Superior temporal gyrus (tissue), 1 donor: ENCODE measurements at regions not wholly inside any gene's neighbourhood (a gene's known extent, or its start where the extent isn't known, plus 50 kb on each side); places are given as distances from the start of the nearest gene placed in this dataset.

Experiments used
- DNase-seq: peaks from one replicate; pipeline ENCODE4 v3.0.0-alpha.2; 2016; ENCODE audit errors: extremely low spot score

DNA sequence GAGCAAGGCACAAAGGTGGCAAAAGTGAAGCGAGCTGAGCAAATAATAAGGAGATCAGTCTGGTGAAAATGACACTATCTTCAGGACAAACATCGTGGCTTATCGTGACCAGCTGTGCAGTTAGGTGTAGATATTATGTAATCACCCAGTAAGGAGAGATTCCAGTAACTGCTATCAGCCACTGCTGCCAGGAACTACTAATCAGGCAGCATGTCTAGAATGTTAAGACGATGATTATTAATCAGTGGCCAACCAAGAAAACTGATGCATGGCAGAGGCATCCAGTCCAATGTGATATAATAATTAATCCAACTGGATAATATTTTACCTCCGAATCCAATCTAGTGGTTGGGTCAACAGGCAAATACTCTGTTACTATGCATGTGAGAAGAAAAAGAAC lies 252.7 kb upstream of the ZPLD1 start:
- DNase-seq = no peak

DNA sequence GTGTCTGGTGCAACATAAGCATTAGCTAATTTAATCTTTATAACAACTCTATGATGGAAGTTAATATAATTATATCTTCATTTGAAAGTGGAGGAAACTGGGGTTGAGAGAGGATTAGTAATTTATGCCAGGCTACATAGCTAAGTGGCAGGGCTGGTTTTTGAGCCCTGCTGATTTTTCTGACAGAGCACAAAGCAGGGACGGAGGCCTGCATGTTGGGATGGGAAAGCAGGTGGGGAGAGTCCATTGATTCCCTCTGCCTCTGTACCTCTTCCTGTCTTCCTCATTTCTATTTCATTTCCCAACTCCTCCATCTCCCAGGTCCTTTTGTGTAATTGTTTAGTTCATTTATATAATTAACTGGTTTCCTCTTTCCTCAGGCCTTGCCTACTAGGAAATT lies 251.6 kb upstream of the ZPLD1 start:
- DNase-seq = no peak

DNA sequence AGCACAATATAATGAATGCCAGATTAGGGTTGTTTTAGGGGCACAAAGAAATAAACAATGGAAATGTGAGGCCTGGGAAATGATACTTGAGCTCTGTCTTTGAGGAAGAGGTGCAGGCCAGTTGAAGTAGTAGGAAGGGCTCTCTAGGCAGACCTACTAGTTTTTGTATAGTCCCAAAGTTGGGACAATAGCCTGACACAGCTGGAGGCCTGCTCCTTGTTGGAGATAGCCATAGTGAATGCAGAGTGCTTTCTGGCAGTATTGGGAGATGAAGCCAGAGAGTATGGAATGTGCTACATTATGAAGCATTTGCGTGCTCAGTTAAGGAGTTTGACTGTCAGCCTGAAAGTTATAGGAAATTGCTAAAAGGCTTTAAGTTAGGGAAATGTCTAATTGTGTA lies 251.2 kb upstream of the ZPLD1 start:
- no peak for DNase-seq

DNA sequence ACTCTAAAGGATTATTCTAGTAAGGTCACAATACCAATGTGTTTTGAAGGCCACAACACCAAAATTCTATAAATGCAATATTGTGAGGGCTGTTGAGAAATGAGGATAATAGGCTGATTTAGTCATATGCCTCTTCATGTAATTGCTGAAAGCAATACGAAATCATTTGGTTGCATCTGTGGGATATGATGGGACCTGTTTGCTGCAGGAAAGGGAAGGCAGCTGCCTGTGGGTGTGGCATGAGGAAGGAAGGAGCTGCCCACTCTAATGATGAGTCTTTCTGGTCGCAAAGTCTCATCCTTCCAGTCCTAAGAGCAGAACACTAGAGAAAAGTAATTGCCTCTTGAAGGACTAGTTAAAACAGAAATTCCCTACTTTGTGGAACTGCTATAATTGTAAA lies 245.3 kb upstream of the ZPLD1 start:
- no peak for DNase-seq

DNA sequence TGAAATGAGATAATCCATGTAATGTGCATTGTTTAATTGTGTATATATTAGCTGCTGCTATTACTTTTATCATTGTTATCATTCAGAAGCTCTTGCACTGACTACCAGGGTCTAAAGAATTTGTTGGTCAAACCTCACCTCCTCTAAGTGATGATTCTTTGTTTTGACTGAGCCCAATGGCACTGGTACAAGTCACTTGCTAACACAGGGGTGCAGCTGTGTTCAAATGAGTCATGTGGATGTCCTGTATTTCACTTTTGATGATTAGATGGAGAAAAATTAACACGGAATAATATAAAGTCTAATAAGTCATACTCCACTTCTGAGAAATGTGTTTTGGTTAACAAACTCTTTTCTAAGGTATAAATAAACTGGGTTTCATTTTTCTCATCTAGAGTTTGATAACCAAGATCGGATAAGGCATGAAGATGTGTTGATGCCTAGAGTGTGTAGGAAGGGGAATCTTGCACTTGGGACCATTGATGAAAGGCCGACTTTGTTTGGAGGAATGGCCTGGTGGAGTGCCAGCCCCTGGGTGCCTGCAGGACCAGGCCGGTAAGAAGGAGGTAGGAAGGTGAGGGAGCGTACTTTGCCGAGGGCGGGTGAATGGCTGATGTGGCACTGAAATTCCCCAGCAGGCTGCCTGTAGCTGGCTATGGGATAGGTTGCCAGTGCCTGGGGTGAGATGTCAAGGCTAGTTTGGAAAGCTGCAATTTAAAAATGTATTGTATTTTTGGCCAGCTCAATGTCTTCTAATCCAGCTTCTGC lies 244.7 kb upstream of the ZPLD1 start:
- no peak for DNase-seq

DNA sequence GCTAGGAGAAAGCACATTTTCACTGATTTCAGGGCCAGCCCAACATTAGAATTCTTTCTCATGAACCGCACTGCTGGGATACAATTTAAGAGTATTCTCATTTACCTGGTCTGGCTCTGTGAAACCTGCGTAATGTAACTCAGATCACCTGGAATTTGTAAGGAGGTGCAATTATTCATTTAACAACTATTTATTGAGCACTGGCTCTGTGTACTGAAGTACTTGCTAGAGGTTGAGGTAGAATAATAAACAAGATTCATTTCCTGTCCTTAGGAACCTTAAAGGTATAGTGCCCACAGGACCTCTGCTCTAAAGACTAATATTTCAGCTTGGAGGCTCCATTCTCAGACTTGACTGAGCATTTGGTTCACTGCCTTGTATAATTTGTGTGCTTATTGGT lies 242.2 kb upstream of the ZPLD1 start:
- no peak for DNase-seq

DNA sequence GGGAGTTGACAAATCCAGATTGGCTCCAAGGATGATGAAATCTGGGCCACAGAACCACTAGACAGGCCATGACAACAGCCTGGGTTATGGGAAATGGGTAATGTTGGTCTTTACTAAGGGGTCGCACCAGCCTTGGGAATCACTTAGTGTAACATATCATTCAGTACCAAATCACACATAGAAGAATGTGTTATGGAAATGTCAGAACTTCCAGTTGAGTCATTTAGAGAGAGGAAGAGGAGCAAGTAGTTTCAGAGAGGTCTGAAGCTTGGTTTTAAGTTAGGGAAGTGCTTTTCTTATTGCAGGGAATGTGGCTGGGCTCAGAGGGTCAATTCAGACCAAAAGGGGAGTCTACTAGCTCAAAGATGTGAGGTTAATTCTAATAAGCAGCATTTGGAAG lies 241.6 kb upstream of the ZPLD1 start:
- DNase-seq = no peak

DNA sequence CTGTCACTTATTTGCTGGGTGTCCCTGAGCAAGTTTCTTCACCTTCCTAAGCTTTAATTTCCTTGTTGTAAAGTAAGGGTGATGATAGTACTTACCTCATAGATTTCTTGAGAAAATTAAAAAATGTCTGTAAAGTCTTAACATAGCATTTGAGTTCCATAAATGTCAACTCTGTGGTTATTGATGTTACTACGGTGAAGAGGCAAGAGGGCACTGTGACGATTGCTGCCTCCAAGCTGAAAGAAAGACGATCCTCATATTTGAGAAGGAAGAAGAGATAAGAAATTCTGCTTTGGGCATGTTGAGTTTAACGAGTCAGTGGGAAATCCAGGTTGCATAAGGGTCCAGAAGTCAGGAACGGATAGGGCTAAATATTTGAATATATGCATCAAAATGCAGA lies 240.8 kb upstream of the ZPLD1 start:
- no peak for DNase-seq

DNA sequence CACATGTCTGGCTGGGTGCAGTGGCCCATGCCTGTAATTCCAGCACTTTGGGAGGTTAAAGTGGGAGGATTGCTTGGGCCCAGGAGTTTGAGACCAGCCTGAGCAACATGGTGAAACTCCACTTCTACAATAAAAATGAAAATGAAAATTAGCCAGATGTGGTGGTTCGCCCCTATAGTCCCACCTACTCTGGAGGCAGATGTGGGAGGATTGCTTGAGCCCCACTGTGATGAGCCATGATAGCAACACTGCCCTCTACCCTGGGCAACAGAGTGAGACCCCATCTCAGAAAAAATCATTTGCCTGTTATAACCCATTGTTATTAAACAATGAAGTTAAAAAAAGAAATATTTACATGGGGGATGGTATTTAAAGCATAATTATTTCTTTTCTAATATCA lies 240.1 kb upstream of the ZPLD1 start:
- DNase-seq = no peak

DNA sequence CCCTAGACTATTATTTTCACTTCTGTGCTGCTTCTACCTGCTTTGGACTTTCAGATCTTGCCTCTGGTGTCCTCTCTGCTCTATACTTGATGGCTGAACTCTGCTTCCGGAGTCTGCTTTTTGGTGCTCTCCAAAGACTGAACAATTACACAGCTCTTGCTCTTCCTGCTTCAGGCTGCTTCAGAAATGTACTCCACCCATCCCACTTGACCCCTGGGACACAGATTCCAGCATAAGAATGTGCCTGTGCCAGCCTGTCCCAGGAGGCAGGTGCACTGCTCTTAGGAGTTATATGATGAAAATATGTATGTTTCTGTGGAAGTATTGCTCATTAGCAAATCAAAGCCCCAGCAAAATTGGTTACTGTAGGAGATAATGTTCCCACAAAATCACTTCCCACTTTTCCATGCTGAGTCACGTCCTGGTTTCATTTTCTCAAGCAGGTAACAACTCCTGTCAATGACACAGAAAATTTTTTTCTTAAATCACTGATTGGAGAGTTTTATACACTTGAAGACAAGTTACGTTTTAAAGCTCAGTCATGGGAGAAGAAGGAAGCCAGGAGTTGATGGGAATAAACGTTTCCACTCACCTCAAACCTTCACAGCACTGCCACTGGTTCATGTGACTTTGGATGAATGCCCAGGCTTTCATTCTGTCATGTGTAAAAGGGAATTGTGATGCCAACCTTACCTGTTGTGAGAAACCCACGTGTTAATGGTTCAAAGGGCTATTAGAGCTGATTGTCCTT lies 239.4 kb upstream of the ZPLD1 start:
- DNase-seq = no peak

DNA sequence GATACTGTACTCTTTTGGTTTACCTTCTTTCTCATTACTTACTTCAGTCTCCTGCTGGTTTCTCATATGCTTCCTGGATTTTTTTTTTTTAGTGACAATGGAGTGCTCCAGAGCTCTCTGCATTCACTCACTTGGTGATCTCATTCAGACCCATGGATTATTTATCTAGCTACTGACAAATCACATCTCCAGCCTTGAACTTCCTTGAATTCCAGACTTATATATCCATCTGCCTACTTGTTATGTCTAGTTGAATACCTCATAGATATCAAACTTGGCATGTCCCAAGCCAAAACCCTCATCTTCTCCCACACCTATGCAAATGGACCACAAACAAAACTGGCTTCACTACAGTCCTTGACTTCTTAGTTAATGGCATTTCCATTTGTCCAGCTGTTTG lies 234.7 kb upstream of the ZPLD1 start:
- DNase-seq = no peak

DNA sequence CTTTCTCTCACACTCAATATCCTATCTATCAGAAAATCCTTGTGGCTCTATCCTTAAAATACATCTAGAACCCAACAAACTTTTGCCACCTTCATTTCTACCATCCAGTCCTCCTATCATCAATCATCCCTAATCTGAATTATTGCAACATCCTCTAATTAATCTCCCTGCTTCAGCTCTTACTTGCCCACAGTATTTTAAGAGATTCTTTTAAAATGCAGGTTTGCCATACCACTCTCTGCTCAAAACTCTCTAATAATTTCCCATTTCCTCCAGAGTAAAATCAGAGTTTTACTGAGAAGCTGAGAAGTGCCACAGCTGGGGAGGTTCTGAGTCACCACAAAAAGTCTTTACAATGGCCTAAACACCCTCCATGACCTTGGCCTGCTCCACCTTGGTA lies 234.3 kb upstream of the ZPLD1 start:
- no peak for DNase-seq

DNA sequence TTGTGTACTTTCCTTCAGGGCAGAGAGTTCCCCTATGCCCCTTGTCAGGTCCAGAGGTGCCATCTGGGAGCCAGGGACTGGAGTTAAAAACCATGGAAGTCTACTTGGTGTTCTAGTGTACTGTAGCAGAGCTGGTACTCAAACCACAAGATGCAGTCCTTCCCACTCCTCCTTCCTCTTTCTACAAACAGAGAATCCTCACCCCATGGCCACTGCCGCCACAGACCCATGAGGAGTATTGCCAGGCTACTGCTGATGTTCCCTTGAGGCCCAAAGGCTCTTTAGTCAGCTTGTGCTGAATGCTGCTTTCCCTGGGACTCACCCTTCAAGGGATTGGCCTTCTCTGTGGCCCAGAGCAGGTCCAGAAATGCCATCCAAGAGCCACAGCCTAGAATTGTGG lies 229.2 kb upstream of the ZPLD1 start:
- no peak for DNase-seq

DNA sequence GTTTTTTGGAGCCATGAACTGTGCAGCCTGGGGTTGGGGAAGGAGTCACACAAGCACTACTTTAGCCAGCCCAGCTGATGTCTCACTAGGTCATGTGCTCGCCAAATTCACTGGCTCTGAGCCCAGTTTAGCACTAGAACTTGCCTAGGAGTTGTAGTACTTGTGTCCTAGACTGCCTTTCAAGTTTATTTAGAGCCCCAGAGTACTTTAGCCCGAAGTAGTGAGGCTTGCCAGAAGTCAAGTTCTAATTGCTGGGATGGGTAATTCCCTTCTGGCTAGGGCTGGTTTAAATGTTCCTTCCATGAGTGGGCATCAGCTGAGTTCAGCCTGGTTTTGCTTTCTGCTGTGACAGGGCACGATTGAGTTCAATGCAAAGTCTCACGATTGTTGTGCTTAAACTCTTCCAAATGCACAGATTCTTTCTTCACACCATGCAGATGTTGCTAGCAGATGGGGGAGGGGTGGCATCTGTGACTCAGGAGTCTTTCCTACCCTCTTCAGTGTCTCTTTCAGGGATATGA lies 228.2 kb upstream of the ZPLD1 start:
- DNase-seq = no peak

DNA sequence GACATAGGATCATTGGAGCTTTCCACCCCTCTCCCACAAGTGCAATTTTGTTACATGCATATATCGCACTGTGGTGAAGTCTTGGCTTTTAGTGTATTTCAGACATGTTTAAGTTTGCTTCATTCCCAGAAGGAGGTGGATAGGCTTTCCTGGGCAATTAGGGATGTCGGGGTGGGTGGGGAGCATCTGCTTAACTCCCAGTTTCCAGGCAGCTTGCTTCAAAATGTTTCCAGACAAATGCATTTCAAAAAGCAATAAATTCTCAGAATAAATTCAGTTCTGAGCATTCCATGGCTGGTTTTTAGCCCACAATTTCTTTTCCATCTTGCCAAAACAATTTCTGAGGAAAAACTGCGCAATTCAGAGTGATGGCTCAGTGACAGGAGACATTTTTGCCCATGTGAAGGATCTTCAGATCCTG lies 227.7 kb upstream of the ZPLD1 start:
- no peak for DNase-seq

DNA sequence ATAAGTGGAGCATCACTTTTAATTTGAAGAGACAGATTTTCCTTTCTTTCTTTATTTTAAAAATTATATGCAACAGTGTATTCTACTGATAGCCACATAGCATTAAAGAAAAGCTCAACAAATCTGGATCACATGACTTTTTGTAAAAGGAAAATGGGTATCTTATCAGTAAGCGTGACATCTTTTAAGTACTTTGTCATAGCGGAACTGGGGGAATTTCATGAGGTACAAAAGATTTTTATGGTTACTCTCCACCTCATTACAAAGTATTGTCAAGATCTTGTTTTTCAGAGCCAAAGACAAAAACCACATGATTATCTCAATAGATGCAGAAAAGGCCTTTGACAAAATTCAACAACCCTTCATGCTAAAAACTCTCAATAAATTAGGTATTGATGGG lies 219.6 kb upstream of the ZPLD1 start:
- DNase-seq = no peak

DNA sequence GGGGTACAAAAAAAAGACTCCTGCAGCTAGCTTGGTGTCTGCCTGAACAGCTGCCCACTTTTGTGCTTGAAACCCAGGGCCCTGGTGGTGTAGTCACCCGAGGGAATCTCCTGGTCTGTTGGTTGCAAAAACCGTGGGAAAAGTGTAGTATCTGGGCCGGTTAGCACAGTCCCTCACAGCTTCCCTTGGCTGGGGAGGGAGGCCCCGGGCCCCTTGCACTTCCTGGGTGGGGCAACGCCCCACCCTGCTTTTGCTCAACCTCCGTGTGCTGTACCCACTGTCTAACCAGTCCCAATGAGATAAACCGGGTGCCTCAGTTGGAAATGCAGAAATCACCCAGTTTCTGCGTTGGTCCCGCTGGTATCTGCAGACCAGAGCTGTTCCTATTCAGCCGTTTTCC lies 211.7 kb upstream of the ZPLD1 start:
- no peak for DNase-seq

DNA sequence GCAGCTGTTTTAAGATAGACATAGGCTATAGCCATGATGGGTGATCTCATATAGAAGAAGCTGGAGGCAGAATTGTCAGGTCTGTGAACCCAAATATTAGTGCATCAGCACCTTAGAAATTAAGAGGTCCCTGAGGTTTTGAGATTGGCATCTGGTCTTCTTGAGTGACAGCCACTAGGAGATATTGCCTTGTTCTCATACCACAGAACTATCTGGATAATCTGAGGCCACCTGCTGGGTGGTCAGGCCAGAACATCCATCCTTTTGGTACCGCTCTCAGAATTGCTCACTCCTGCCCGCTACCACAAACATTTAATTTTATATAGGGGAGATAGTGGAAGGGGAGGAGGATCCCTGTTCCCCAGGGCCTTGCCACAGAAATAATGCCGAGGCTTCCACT lies 210.6 kb upstream of the ZPLD1 start:
- no peak for DNase-seq

DNA sequence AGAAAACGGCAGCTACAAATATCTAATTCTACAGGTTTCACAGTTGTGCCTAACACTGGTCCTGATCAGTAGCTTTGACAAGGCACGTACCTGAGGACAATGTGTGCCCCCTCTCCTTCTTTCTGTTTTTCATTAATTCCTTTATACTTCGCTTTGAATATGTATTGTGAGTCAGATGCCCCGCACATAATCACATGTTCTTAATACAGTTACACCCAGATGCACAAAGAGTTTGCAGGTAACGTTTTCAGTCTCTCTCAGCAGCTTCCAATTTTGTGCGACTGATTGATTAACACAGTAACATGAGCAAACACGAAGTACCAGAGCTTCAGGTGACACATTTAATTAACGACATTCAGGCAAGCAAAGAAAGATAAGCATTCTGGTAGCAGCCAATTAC lies 209.8 kb upstream of the ZPLD1 start:
- no peak for DNase-seq

DNA sequence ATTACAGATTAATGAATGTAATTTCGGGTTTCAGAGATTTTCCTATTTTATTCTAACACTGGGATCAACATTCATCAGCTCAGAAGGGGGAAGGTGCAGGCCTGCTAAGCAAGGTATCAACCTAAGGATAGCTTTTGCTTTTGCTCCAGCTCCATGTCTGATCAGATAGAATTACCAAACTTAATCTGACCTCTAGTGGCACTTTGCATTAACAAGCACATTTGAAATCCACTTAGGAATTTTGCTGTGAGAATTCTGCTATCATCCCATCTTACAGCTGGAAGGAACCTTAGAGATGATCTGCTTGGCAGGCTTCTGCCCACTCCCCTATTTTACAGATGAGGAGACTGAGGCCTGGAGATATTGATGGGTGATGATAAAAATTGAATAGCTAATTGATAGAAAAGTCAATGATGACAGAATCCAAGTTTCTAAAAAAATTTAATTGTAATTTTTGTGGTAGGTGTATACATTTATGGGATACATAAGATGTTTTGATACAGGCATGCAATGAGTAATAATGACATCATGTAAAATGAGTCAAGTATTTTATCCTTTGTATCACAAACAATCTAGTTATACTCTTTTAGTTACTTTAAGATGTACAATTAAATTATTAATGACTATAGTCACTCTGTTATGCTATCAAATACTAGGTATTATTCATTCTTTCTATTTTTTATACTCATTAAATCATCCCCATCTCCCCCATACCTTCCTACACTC lies 209.2 kb upstream of the ZPLD1 start:
- peak; percentile 81 for DNase-seq

DNA sequence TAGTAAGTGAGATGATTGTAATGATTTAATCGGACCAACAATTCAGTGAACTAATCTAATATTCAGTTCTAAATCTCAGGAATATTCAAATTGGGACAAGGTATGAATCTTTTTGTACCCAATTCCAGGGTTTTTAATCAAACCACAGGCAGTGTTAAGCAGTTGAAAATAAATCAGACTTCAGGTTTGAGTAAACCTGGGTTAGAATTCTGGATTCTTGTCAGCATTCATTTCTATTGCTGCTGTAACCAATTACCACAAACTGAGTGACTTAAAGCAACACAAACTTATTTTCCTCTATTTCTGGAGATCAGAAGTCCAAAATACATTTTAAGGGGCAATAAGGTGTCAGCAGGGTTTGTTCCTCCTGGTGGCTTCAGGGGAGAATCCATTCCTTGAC lies 208.4 kb upstream of the ZPLD1 start:
- DNase-seq = no peak

DNA sequence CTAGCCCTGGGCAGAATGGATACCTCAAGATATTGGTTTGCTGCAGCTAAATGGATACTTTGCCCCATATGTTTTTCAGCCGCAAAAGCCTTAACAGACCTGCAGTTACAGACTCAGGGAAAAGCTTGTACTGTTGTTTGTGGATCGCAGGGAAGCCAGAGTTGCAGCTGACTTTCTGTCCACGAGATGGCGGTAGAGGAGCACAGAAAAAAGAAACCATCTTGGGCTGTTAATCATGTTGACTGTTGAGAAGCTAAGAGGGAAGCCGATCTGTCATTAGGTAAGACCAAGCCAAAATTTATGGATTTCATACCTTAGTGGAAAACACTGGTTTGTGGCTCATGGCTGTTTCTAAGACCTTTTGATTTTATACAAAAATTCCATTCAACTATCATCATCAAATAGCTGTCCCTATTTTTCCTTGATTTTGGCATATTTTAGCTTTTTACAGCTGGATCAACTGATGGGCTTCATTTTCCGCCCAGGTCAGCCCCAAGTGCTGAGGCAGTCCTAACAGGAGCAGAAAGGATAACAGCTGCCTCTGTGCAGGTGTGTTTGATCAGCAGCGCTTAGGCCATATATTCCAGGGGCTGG lies 205.7 kb upstream of the ZPLD1 start:
- peak; percentile 96 for DNase-seq
